Mesodermal cell (in vitro differentiated cells): ENCODE measurements at regions not wholly inside any gene's neighbourhood (a gene's known extent, or its start where the extent isn't known, plus 50 kb on each side); places are given as distances from the start of the nearest gene placed in this dataset.

Experiments
- H3K27ac ChIP-seq: 2 replicates; pipeline ENCODE4 v1.7.0; 2013; ENCODE audit warnings: mild to moderate bottlenecking, low read depth, low read length, moderate library complexity; ENCODE audit not compliant: severe bottlenecking
- H3K36me3 ChIP-seq: 2 replicates; pipeline ENCODE4 v1.7.1; 2013; ENCODE audit warnings: mild to moderate bottlenecking, low read length, moderate library complexity; ENCODE audit not compliant: control insufficient read depth, insufficient read depth
- H3K4me1 ChIP-seq: one replicate; pipeline ENCODE4 v1.7.1; 2013; ENCODE audit warnings: mild to moderate bottlenecking, low read length; ENCODE audit not compliant: insufficient read depth, control insufficient read depth, poor library complexity, severe bottlenecking
- H3K4me3 ChIP-seq: 2 replicates; pipeline ENCODE4 v1.7.0; 2013; ENCODE audit warnings: low read length, control low read depth, mild to moderate bottlenecking; ENCODE audit not compliant: insufficient read depth, poor library complexity, severe bottlenecking; ENCODE audit errors: extremely low read depth
- H3K9me3 ChIP-seq: 2 replicates; pipeline ENCODE4 v1.7.1; 2013; ENCODE audit warnings: mild to moderate bottlenecking, low read length, moderate library complexity; ENCODE audit not compliant: control insufficient read depth
- WGBS, 2 experiments: methylation state at CpG; one replicate each; pipeline ENCODE4 v1.1.5; 2013; ENCODE audit warnings: missing lambda C conversion rate in 2 of 2; ENCODE audit not compliant: insufficient coverage in 2 of 2; 5-methylcytosine and 5-hydroxymethylcytosine counted together

- no peak overlapping the region for H3K27ac ChIP-seq
- no peaks in the 10 kb centered on the region for H3K9me3 ChIP-seq
- 83 to 88% methylated on average over 4 of the region's 4 CpGs for WGBS, 2 experiments
- peaks cover 6% of the 10 kb centered on the region for H3K4me1 ChIP-seq
- H3K4me3 ChIP-seq = no peak overlapping the region
- H3K36me3 ChIP-seq = no peaks in the 10 kb centered on the region
These were observed 730.8 kb downstream of the VRK1 start for GRCh38 chr14:97527993-97528392.

GRCh38 chr14:97532052-97532451 is 734.9 kb downstream of the VRK1 start:
- Histone ChIP-seq H3K36me3 (no peaks in the 10 kb centered on the region), H3K9me3 (no peaks in the 10 kb centered on the region), H3K4me1 (no peaks in the 10 kb centered on the region), H3K27ac (no peak overlapping the region), H3K4me3 (no peak overlapping the region)
- WGBS, 2 experiments = 77 to 78% methylated on average over 1 of the region's 1 CpG

- Histone ChIP-seq H3K9me3 (no peaks in the 10 kb centered on the region), H3K27ac (no peak overlapping the region), H3K36me3 (no peaks in the 10 kb centered on the region), H3K4me3 (no peak overlapping the region), H3K4me1 (no peaks in the 10 kb centered on the region)
- WGBS, 2 experiments = 80 to 88% methylated on average over 1 of the region's 4 CpGs
These were observed 739.2 kb downstream of the VRK1 start for GRCh38 chr14:97536421-97536820.

- Histone ChIP-seq H3K4me3 (no peak overlapping the region), H3K4me1 (no peaks in the 10 kb centered on the region), H3K36me3 (no peaks in the 10 kb centered on the region), H3K9me3 (no peaks in the 10 kb centered on the region), H3K27ac (no peak overlapping the region)
- WGBS, 2 experiments = 85 to 92% methylated on average over 2 to 4 of the region's 10 CpGs
These were observed 741.7 kb downstream of the VRK1 start for GRCh38 chr14:97538749-97539410.

GRCh38 chr14:97539411-97539795 is 742.2 kb downstream of the VRK1 start:
- whole genome bisulfite sequencing, 2 experiments = 90 to 91% methylated on average over 3 of the region's 5 CpGs
- H3K4me3 ChIP-seq = no peak overlapping the region
- no peaks in the 10 kb centered on the region for H3K36me3 ChIP-seq
- H3K4me1 ChIP-seq = no peaks in the 10 kb centered on the region
- no peak overlapping the region for H3K27ac ChIP-seq
- H3K9me3 ChIP-seq = no peaks in the 10 kb centered on the region

GRCh38 chr14:97539884-97540283 is 742.7 kb downstream of the VRK1 start:
- Histone ChIP-seq H3K4me1 (no peaks in the 10 kb centered on the region), H3K36me3 (no peaks in the 10 kb centered on the region), H3K9me3 (no peaks in the 10 kb centered on the region), H3K27ac (no peak overlapping the region), H3K4me3 (no peak overlapping the region)
- 83 to 91% methylated on average over 2 to 3 of the region's 3 CpGs for WGBS, 2 experiments

GRCh38 chr14:97543221-97543620 is 746.0 kb downstream of the VRK1 start:
- 82 to 100% methylated on average over 1 to 4 of the region's 5 CpGs for WGBS, 2 experiments
- H3K4me1 ChIP-seq = no peaks in the 10 kb centered on the region
- H3K27ac ChIP-seq = no peak overlapping the region
- H3K9me3 ChIP-seq = no peaks in the 10 kb centered on the region
- no peaks in the 10 kb centered on the region for H3K36me3 ChIP-seq
- no peak overlapping the region for H3K4me3 ChIP-seq

GRCh38 chr14:97543816-97544215 is 746.6 kb downstream of the VRK1 start:
- Histone ChIP-seq H3K4me3 (no peak overlapping the region), H3K4me1 (no peaks in the 10 kb centered on the region), H3K36me3 (no peaks in the 10 kb centered on the region), H3K9me3 (no peaks in the 10 kb centered on the region), H3K27ac (no peak overlapping the region)
- no CpG with 5 or more reads among the region's 1 CpG for WGBS, 2 experiments

- WGBS, 2 experiments = no CpG with 5 or more reads among the region's 4 CpGs
- Histone ChIP-seq H3K36me3 (no peaks in the 10 kb centered on the region), H3K4me3 (no peak overlapping the region), H3K27ac (no peak overlapping the region), H3K9me3 (no peaks in the 10 kb centered on the region), H3K4me1 (no peaks in the 10 kb centered on the region)
These were observed 747.4 kb downstream of the VRK1 start for GRCh38 chr14:97544571-97544970.

- Histone ChIP-seq H3K27ac (no peak overlapping the region), H3K4me1 (no peaks in the 10 kb centered on the region), H3K9me3 (no peaks in the 10 kb centered on the region), H3K36me3 (no peaks in the 10 kb centered on the region), H3K4me3 (no peak overlapping the region)
- WGBS, 2 experiments = 96 to 97% methylated on average over 7 to 13 of the region's 20 CpGs
These were observed 749.5 kb downstream of the VRK1 start for GRCh38 chr14:97546491-97547230.

- H3K9me3 ChIP-seq = no peaks in the 10 kb centered on the region
- H3K27ac ChIP-seq = no peak overlapping the region
- no peaks in the 10 kb centered on the region for H3K4me1 ChIP-seq
- 83 to 86% methylated on average over 1 to 2 of the region's 3 CpGs for WGBS, 2 experiments
- H3K4me3 ChIP-seq = no peak overlapping the region
- H3K36me3 ChIP-seq = no peaks in the 10 kb centered on the region
These were observed 753.3 kb downstream of the VRK1 start for GRCh38 chr14:97550463-97550862.
